Parathyroid adenoma (tissue), 2 donors: ENCODE measurements at regions not wholly inside any gene's neighbourhood (a gene's known extent, or its start where the extent isn't known, plus 50 kb on each side); places are given as distances from the start of the nearest gene placed in this dataset.

Source experiments
- H2AFZ ChIP-seq: fragments of 300-600 bp; sonication (generic); one replicate; pipeline ENCODE4 v1.7.0; 2017; ENCODE audit warnings: antibody characterized with exemption, mild to moderate bottlenecking
- H3K27ac ChIP-seq: fragments of 300-600 bp; sonication (generic); one replicate; pipeline ENCODE4 v1.7.0; 2017
- H3K27me3 ChIP-seq: fragments of 300-600 bp; sonication (generic); one replicate; pipeline ENCODE4 v1.7.0; 2017; ENCODE audit warnings: low read length; ENCODE audit not compliant: control insufficient read depth, insufficient read depth
- H3K36me3 ChIP-seq: fragments of 300-600 bp; sonication (generic); one replicate; pipeline ENCODE4 v1.7.0; 2017; ENCODE audit warnings: low read length; ENCODE audit not compliant: control insufficient read depth, insufficient read depth
- H3K4me1 ChIP-seq: fragments of 300-600 bp; sonication (generic); one replicate; pipeline ENCODE4 v1.7.0; 2017; ENCODE audit warnings: control low read depth
- H3K4me2 ChIP-seq: fragments of 300-600 bp; sonication (generic); one replicate; pipeline ENCODE4 v1.7.0; 2017; ENCODE audit warnings: low read length
- H3K4me3 ChIP-seq: fragments of 300-600 bp; sonication (generic); one replicate; pipeline ENCODE4 v1.7.0; 2017; ENCODE audit warnings: low read depth, low read length
- H3K79me2 ChIP-seq: fragments of 300-600 bp; sonication (generic); one replicate; pipeline ENCODE4 v1.7.0; 2017; ENCODE audit warnings: control low read depth
- H3K9ac ChIP-seq: fragments of 300-600 bp; sonication (generic); one replicate; pipeline ENCODE4 v1.7.0; 2017; ENCODE audit warnings: mild to moderate bottlenecking
- H3K9me3 ChIP-seq: fragments of 300-600 bp; sonication (generic); one replicate; pipeline ENCODE4 v1.7.0; 2017; ENCODE audit warnings: low read length; ENCODE audit not compliant: control insufficient read depth
- TF ChIP-seq, protein P1 (sequence below): fragments of 300-600 bp; sonication (generic); IDR thresholded peaks from one replicate; pipeline ENCODE4 v1.7.0; 2017; ENCODE audit warnings: antibody characterized with exemption, mild to moderate bottlenecking
- donor health status: primary hyperparathyroidism.

DNA sequence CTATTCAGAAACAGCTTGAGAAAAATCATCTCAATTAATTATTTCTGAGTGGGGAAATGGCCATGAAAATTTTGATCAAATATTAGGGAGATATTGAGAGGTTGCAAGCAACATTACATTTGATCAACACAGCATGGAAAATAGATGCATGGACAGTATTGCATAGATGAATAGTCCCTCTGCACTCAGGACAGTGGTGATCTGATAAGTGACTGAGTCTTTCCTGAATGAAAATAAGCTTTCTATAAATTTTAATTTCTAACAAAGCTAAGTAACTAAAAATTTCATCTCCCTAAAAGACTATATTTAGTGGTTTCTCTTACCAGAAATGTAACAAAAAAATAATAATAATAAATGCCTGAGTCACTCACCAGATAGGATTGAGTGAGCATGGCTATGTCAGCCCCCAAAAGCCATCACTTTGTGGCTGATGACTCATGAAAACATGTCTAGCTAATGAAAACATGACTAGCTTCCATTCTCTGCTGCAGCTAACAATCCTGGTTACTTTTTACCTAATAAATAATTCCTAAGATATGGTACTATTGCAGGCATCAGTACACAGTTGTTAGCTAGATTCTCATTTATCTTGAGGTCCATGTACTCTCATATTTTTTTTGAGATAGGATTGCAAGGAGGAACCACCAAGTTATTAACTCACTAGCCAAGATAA is 1294.8 kb upstream of the ACO1 start:
- no peaks in the 10 kb centered on the region for H3K27me3 ChIP-seq
- no peak overlapping the region for H3K4me2 ChIP-seq
- no peak overlapping the region for H3K9ac ChIP-seq
- no peak overlapping the region for H3K27ac ChIP-seq
- H3K9me3 ChIP-seq = no peaks in the 10 kb centered on the region
- H2AFZ ChIP-seq = no peak overlapping the region
- H3K4me1 ChIP-seq = no peaks in the 10 kb centered on the region
- TF ChIP-seq, protein P1, sequence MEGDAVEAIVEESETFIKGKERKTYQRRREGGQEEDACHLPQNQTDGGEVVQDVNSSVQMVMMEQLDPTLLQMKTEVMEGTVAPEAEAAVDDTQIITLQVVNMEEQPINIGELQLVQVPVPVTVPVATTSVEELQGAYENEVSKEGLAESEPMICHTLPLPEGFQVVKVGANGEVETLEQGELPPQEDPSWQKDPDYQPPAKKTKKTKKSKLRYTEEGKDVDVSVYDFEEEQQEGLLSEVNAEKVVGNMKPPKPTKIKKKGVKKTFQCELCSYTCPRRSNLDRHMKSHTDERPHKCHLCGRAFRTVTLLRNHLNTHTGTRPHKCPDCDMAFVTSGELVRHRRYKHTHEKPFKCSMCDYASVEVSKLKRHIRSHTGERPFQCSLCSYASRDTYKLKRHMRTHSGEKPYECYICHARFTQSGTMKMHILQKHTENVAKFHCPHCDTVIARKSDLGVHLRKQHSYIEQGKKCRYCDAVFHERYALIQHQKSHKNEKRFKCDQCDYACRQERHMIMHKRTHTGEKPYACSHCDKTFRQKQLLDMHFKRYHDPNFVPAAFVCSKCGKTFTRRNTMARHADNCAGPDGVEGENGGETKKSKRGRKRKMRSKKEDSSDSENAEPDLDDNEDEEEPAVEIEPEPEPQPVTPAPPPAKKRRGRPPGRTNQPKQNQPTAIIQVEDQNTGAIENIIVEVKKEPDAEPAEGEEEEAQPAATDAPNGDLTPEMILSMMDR = no peak
- no peaks in the 10 kb centered on the region for H3K79me2 ChIP-seq
- H3K36me3 ChIP-seq = no peaks in the 10 kb centered on the region
- no peak overlapping the region for H3K4me3 ChIP-seq

DNA sequence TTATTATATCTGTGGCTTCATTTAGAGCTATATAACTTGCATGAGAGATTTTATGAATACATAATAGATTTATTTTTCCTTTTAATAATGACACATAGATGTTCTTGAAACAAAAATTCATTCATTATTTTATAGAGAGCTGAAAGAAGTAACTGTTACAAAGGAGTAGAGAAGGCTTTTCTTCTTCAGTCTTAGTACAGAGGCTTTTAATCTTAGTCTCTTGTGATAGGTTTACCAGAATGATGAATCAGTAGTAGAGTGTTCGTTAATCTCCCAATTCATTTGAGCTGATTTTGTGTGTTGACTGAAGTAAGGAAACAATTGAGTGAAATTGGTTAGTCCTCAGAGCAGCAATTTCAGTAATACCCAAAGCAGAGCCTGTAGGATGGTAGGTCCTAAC is 1284.1 kb upstream of the ACO1 start:
- Histone ChIP-seq H3K9ac (no peak overlapping the region), H3K9me3 (no peaks in the 10 kb centered on the region), H3K4me1 (no peaks in the 10 kb centered on the region), H3K27me3 (no peaks in the 10 kb centered on the region), H3K4me3 (no peak overlapping the region), H2AFZ (no peak overlapping the region), H3K4me2 (no peak overlapping the region), H3K79me2 (no peaks in the 10 kb centered on the region), H3K36me3 (no peaks in the 10 kb centered on the region), H3K27ac (no peak overlapping the region)
- TF ChIP-seq, protein P1 = no peak

DNA sequence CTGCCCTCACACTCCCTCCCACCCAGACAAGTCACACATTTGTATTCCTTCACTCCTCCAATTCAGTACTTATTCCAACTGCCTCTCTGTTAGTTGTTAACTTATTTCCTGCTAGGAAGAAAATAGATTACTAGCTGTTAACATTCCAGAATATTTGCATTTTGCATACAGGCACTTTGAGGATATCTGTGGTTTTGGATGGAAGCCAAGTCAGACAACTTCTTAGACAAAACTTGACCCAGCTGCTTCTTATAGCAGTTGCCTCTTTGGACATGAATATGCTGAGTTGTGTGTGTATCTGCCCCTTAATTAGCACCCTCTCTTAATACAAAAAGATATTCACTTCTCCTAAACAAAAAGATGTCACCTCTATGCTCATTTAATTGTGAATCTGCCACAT is 1280.6 kb upstream of the ACO1 start:
- Histone ChIP-seq H3K27ac (no peak overlapping the region), H3K36me3 (no peaks in the 10 kb centered on the region), H2AFZ (no peak overlapping the region), H3K4me3 (no peak overlapping the region), H3K9ac (no peak overlapping the region), H3K4me1 (no peaks in the 10 kb centered on the region), H3K27me3 (no peaks in the 10 kb centered on the region), H3K79me2 (no peaks in the 10 kb centered on the region), H3K4me2 (no peak overlapping the region), H3K9me3 (no peaks in the 10 kb centered on the region)
- TF ChIP-seq, protein P1 = no peak

DNA sequence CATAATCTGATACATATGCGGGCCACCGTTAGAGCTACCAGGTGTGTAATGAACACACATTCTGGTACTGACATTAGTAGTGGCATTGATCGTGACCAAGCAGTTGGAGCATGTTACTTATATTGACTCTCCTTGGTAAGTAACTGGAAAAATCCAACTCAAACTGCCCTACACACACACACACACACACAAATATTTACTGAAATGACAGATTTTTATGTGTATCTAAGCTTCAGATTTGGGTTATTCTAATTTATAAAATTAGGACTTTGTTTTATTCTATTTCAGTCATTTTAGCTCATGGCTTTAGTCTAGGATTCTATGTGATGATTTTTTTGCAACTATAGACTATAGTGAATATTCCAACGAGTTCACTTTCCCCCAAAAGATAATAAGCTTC is 1280.2 kb upstream of the ACO1 start:
- TF ChIP-seq, protein P1 = no peak
- no peak overlapping the region for H3K27ac ChIP-seq

DNA sequence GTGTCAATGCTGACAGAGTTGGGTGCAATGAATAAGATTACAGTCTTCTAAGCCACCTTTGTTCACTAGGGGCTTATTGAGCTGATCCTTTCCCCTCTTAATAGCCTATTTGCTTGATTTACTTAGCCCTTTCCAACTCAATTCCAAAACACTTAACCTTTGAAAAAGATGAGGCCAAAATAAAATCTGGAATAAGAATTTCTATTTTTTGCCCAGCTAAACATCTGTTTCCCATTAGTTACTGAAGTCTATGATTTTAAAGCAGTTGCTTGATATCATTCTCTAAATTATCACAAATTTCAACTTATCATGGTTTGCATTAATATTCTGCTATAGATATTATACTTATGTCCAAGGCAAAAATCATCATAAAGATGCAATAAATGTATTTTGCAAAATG is 1272.0 kb upstream of the ACO1 start:
- H3K4me3 ChIP-seq = no peak overlapping the region
- no peak overlapping the region for H2AFZ ChIP-seq
- H3K4me2 ChIP-seq = no peak overlapping the region
- no peaks in the 10 kb centered on the region for H3K36me3 ChIP-seq
- H3K79me2 ChIP-seq = no peaks in the 10 kb centered on the region
- H3K4me1 ChIP-seq = no peaks in the 10 kb centered on the region
- no peak overlapping the region for H3K27ac ChIP-seq
- H3K9me3 ChIP-seq = no peaks in the 10 kb centered on the region
- no peak overlapping the region for H3K9ac ChIP-seq
- TF ChIP-seq, protein P1 = no peak
- no peaks in the 10 kb centered on the region for H3K27me3 ChIP-seq

More for the DNA sequence above, 1280.2 kb upstream of the ACO1 start:
- Histone ChIP-seq H3K4me3 (no peak overlapping the region), H3K9ac (no peak overlapping the region), H3K79me2 (no peaks in the 10 kb centered on the region), H3K4me1 (no peaks in the 10 kb centered on the region), H3K27me3 (no peaks in the 10 kb centered on the region), H2AFZ (no peak overlapping the region), H3K4me2 (no peak overlapping the region), H3K9me3 (no peaks in the 10 kb centered on the region), H3K36me3 (no peaks in the 10 kb centered on the region)
